HEK293 (cell line): ENCODE measurements at regions not wholly inside any gene's neighbourhood (a gene's known extent, or its start where the extent isn't known, plus 50 kb on each side); places are given as distances from the start of the nearest gene placed in this dataset.

ENCODE experiments used
- CTCF ChIA-PET: fragments of 350-600 bp; formaldehyde crosslinking; extraction: SDS; loops from one replicate; lab custom pipeline; 2021; ENCODE audit warnings: antibody characterized with exemption; lab: Yijun Ruan, JAX
- POLR2A ChIA-PET: fragments of 300-600 bp; formaldehyde crosslinking; extraction: SDS; loops from one replicate; lab custom pipeline; 2020; ENCODE audit warnings: antibody characterized with exemption, inconsistent platforms; lab: Yijun Ruan, JAX
- H3K27ac ChIP-seq: fragments of 200-500 bp; sonication (Bioruptor generic); 2 replicates; pipeline ENCODE4 v1.5.1; 2014; ENCODE audit warnings: low read depth, low read length, control low read depth, inconsistent platforms; ENCODE audit errors: extremely low read depth
- H3K36me3 ChIP-seq, 2 experiments: fragments of 200-500 bp in 1 of 2; sonication (Bioruptor generic) in 1 of 2; 1 replicate in 1 of 2; 2 replicates in 1 of 2; pipeline ENCODE4 v1.5.1; 2014 to 2017; ENCODE audit warnings: inconsistent platforms in 2 of 2, low read length in 2 of 2; ENCODE audit not compliant: control insufficient read depth in 2 of 2, insufficient read depth in 1 of 2
- H3K4me1 ChIP-seq: fragments of 200-500 bp; sonication (Bioruptor generic); 2 replicates; pipeline ENCODE4 v1.5.1; 2014; ENCODE audit warnings: mild to moderate bottlenecking, low read length, inconsistent platforms; ENCODE audit not compliant: control insufficient read depth, insufficient read depth
- H3K4me3 ChIP-seq: 2 replicates; pipeline ENCODE4 v1.5.1; 2011; ENCODE audit warnings: low read depth, mild to moderate bottlenecking, control low read depth, low read length, moderate library complexity
- H3K9me3 ChIP-seq: fragments of 200-500 bp; sonication (Bioruptor generic); 2 replicates; pipeline ENCODE4 v1.5.1; 2014; ENCODE audit warnings: low read depth, low read length, inconsistent platforms; ENCODE audit not compliant: control insufficient read depth, insufficient read depth
- BCL11A ChIP-seq: fragments of 450-650 bp; formaldehyde crosslinking; IDR thresholded peaks from 2 replicates; pipeline ENCODE4 v1.5.1; 2016; ENCODE audit warnings: low read depth, missing biosample characterization, missing genetic modification characterization
- EGR2 ChIP-seq: fragments of 450-650 bp; formaldehyde crosslinking; IDR thresholded peaks from 2 replicates; pipeline ENCODE4 v1.5.1; 2016; ENCODE audit warnings: low read depth, missing biosample characterization, missing genetic modification characterization
- GFI1B ChIP-seq: fragments of 450-650 bp; formaldehyde crosslinking; IDR thresholded peaks from 2 replicates; pipeline ENCODE4 v1.5.1; 2016; ENCODE audit warnings: missing biosample characterization, missing genetic modification characterization
- IKZF3 ChIP-seq: fragments of 450-650 bp; IDR thresholded peaks from 2 replicates; pipeline ENCODE4 v1.5.0; 2018; ENCODE audit warnings: missing biosample characterization, mild to moderate bottlenecking, missing genetic modification characterization, moderate library complexity
- SP2 ChIP-seq: fragments of 450-650 bp; formaldehyde crosslinking; IDR thresholded peaks from 2 replicates; pipeline ENCODE4 v1.5.1; 2016; ENCODE audit warnings: missing biosample characterization, missing genetic modification characterization
- SP3 ChIP-seq: fragments of 450-650 bp; formaldehyde crosslinking; IDR thresholded peaks from 2 replicates; pipeline ENCODE4 v1.5.1; 2016; ENCODE audit warnings: missing biosample characterization, missing genetic modification characterization
- ZBTB10 ChIP-seq: fragments of 450-650 bp; formaldehyde crosslinking; IDR thresholded peaks from 2 replicates; pipeline ENCODE4 v1.5.1; 2016; ENCODE audit warnings: missing biosample characterization, missing genetic modification characterization
- ZBTB48 ChIP-seq: fragments of 450-650 bp; formaldehyde crosslinking; IDR thresholded peaks from 2 replicates; pipeline ENCODE4 v1.5.1; 2016; ENCODE audit warnings: missing biosample characterization, missing genetic modification characterization
- ZBTB6 ChIP-seq: fragments of 450-650 bp; formaldehyde crosslinking; IDR thresholded peaks from 2 replicates; pipeline ENCODE4 v1.5.1; 2017; ENCODE audit warnings: missing biosample characterization, missing genetic modification characterization
- ZNF10 ChIP-seq: fragments of 450-650 bp; formaldehyde crosslinking; IDR thresholded peaks from 2 replicates; pipeline ENCODE4 v1.5.1; 2017; ENCODE audit warnings: missing biosample characterization, missing genetic modification characterization
- ZNF175 ChIP-seq: fragments of 450-650 bp; formaldehyde crosslinking; IDR thresholded peaks from 2 replicates; pipeline ENCODE4 v1.5.1; 2016; ENCODE audit warnings: missing biosample characterization, missing genetic modification characterization
- ZNF223 ChIP-seq: fragments of 450-650 bp; formaldehyde crosslinking; IDR thresholded peaks from 2 replicates; pipeline ENCODE4 v1.5.1; 2016; ENCODE audit warnings: missing biosample characterization, missing genetic modification characterization
- ZNF398 ChIP-seq: fragments of 450-650 bp; formaldehyde crosslinking; IDR thresholded peaks from 2 replicates; pipeline ENCODE4 v1.5.1; 2017; ENCODE audit warnings: missing biosample characterization, missing genetic modification characterization
- ZNF488 ChIP-seq: fragments of 450-650 bp; formaldehyde crosslinking; IDR thresholded peaks from 2 replicates; pipeline ENCODE4 v1.5.1; 2016; ENCODE audit warnings: missing biosample characterization, missing genetic modification characterization
- ZNF513 ChIP-seq: fragments of 450-650 bp; IDR thresholded peaks from 2 replicates; pipeline ENCODE4 v1.5.1; 2018; ENCODE audit warnings: missing biosample characterization, missing genetic modification characterization
- ZNF529 ChIP-seq: fragments of 450-650 bp; formaldehyde crosslinking; IDR thresholded peaks from 2 replicates; pipeline ENCODE4 v1.5.1; 2017; ENCODE audit warnings: missing genetic modification characterization, missing biosample characterization; ENCODE audit not compliant: insufficient replicate concordance
- ZNF544 ChIP-seq: fragments of 450-650 bp; formaldehyde crosslinking; IDR thresholded peaks from 2 replicates; pipeline ENCODE4 v1.5.0; 2017; ENCODE audit warnings: missing biosample characterization, missing genetic modification characterization
- ZNF558 ChIP-seq: fragments of 450-650 bp; formaldehyde crosslinking; IDR thresholded peaks from 2 replicates; pipeline ENCODE4 v1.5.1; 2016; ENCODE audit warnings: missing biosample characterization, missing genetic modification characterization
- ZNF76 ChIP-seq: fragments of 450-650 bp; formaldehyde crosslinking; IDR thresholded peaks from 2 replicates; pipeline ENCODE4; 2016; ENCODE audit warnings: low read depth, missing biosample characterization, missing genetic modification characterization, borderline replicate concordance
- ZNF792 ChIP-seq: fragments of 450-650 bp; formaldehyde crosslinking; IDR thresholded peaks from 2 replicates; pipeline ENCODE4 v1.5.1; 2016; ENCODE audit warnings: missing biosample characterization, missing genetic modification characterization

- no peak for TF ChIP-seq ZNF558
- TF ChIP-seq ZNF529 (tag by site-specific recombination), result no peak
- TF ChIP-seq ZNF223 (tag by site-specific recombination), result no peak
- no peak for TF ChIP-seq IKZF3
- TF ChIP-seq SP2 (tag by site-specific recombination), result no peak
- no peak for TF ChIP-seq BCL11A (tag by site-specific recombination)
- no peak for TF ChIP-seq ZNF792
- no peak for TF ChIP-seq ZNF544
- no peak for TF ChIP-seq ZBTB10
- TF ChIP-seq ZBTB48 (tag by site-specific recombination), result no peak
Observed at GRCh38 chr7:135825406-135825805, 76.8 kb upstream of the FAM180A start (continued).

GRCh38 chr7:135822376-135822775 lies 73.8 kb upstream of the FAM180A start:
- H3K4me1 ChIP-seq, result no peaks in the 10 kb centered on the region
- ChIA-PET POLR2A (no interaction called here), CTCF (interaction anchor here (0.7 kb wide), 1 partner anchor 56 kb away, joined by 5 read pairs; no protein-coding TSS in a partner anchor)
- no peak for TF ChIP-seq ZNF488 (tag by site-specific recombination)
- TF ChIP-seq ZNF175 (tag by site-specific recombination), result no peak
- no peak for TF ChIP-seq SP2 (tag by site-specific recombination)
- TF ChIP-seq SP3 (tag by site-specific recombination), result no peak
- TF ChIP-seq ZNF398 (tag by site-specific recombination), result no peak
- no peak for TF ChIP-seq GFI1B
- TF ChIP-seq EGR2, result no peak
- no peak for TF ChIP-seq ZNF513 (tag by site-specific recombination)
- TF ChIP-seq ZBTB6 (tag by site-specific recombination), result no peak
- TF ChIP-seq ZNF76 (tag by site-specific recombination), result no peak
- no peak for TF ChIP-seq ZNF10 (tag by site-specific recombination)
- H3K27ac ChIP-seq, result no peak overlapping the region
- H3K9me3 ChIP-seq, result no peaks in the 10 kb centered on the region
- H3K4me3 ChIP-seq, result no peak overlapping the region
- H3K36me3 ChIP-seq, result no peaks in the 10 kb centered on the region
